ENCODE measurements at regions not wholly inside any gene's neighbourhood (a gene's known extent, or its start where the extent isn't known, plus 50 kb on each side); places are given as distances from the start of the nearest gene placed in this dataset.

- TF ChIP-seq, protein P1, sequence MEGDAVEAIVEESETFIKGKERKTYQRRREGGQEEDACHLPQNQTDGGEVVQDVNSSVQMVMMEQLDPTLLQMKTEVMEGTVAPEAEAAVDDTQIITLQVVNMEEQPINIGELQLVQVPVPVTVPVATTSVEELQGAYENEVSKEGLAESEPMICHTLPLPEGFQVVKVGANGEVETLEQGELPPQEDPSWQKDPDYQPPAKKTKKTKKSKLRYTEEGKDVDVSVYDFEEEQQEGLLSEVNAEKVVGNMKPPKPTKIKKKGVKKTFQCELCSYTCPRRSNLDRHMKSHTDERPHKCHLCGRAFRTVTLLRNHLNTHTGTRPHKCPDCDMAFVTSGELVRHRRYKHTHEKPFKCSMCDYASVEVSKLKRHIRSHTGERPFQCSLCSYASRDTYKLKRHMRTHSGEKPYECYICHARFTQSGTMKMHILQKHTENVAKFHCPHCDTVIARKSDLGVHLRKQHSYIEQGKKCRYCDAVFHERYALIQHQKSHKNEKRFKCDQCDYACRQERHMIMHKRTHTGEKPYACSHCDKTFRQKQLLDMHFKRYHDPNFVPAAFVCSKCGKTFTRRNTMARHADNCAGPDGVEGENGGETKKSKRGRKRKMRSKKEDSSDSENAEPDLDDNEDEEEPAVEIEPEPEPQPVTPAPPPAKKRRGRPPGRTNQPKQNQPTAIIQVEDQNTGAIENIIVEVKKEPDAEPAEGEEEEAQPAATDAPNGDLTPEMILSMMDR (IDR thresholded peaks at IDR 0.05) = no peak
Measured at GRCh38 chr5:40308867-40309266, 370.8 kb upstream of the PTGER4 start.

GRCh38 chr5:40307920-40308319 lies 371.8 kb upstream of the PTGER4 start:
- TF ChIP-seq, protein P1 (IDR thresholded peaks at IDR 0.05) = no peak

GRCh38 chr5:40306869-40307487 lies 372.7 kb upstream of the PTGER4 start:
- TF ChIP-seq, protein P1 (IDR thresholded peaks at IDR 0.05) = no peak

GRCh38 chr5:40292006-40292405 lies 387.7 kb upstream of the PTGER4 start:
- TF ChIP-seq, protein P1 (IDR thresholded peaks at IDR 0.05) = no peak

GRCh38 chr5:40291338-40291737 lies 388.4 kb upstream of the PTGER4 start:
- TF ChIP-seq, protein P1 (IDR thresholded peaks at IDR 0.05) = no peak

DNA sequence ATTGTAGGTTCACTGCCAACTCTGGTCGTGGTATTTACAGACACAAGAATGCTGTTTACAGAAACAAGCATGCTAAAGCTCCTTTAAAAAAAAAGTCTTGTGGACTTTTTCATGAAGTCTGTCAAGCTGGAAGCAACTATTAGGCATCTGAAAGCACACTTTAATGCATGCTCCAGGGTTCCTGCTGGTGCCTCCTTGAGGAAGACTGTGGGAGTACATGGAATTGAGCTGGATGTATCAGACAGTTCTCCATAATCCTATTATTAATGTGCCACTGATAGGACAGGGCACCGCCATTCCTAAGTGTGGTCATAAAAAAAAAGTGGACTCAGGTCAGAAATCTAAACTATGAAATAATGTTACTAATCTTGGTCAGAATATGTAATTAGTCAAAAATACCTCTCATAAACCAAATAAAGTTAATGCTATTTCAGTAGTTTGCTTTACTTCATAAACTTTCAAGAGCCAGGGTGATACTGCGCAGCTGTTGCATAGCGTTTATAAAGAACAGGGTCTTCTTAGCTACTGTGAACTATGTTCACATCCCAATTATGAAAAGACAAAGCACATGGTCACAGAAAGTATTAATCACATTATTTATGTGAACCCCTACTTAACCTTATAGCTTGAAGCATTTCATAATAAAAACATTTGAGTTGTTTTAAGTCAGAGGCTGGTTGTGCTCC lies 390.8 kb upstream of the PTGER4 start:
- TF ChIP-seq, protein P1 (IDR thresholded peaks at IDR 0.05) = peak; percentile 40; the same call in 1 of the 2 replicates

- TF ChIP-seq, protein P1 (IDR thresholded peaks at IDR 0.05) = no peak
Measured at GRCh38 chr5:40284863-40285262, 394.9 kb upstream of the PTGER4 start.
